K562 (cell line): ENCODE measurements at regions not wholly inside any gene's neighbourhood (a gene's known extent, or its start where the extent isn't known, plus 50 kb on each side); places are given as distances from the start of the nearest gene placed in this dataset.

Experiments used
- ATAC-seq: fragments of 200-7000 bp; cut with Tn5 transposase; 3 replicates; pipeline ENCODE4 v1.9.1; 2020; ENCODE audit warnings: moderate library complexity
- BruUV-seq: library from RNA; stranded (reverse); fragments of 400-500 nt; replicated peaks from 2 replicates; lab custom pipeline; 2021; lab: Mats Ljungman, UMichigan
- CTCF ChIA-PET: fragments of 300-600 bp; formaldehyde crosslinking; extraction: SDS; loops from one replicate; lab custom pipeline; 2021; ENCODE audit warnings: low intra/inter-chr PET ratio; lab: Yijun Ruan, JAX
- POLR2A ChIA-PET: fragments of 300-600, 350-650 bp; sonication (Branson Sonifier 250); formaldehyde crosslinking; extraction: SDS; loops from one replicate; lab custom pipeline; 2021; ENCODE audit warnings: antibody characterized with exemption, inconsistent platforms; lab: Yijun Ruan, JAX
- DNase-seq, 4 experiments: peaks; one replicate each; pipeline versions ENCODE4 v3.0.0 to v3.0.0-alpha.2; 2011 to 2018; ENCODE audit warnings: low spot score in 3 of 4, mixed read lengths in 3 of 4; ENCODE audit errors: extremely low read depth in 1 of 4
- FAIRE-seq: peaks from 2 replicates; lab custom pipeline; 2011; peaks lifted over from hg19 to GRCh38; lab: Jason Lieb, UNC
- H2AFZ ChIP-seq: 2 replicates; pipeline ENCODE4 v1.6.0; 2011; ENCODE audit warnings: low read depth, low read length, control low read depth, inconsistent platforms
- H3K27ac ChIP-seq: fragments of 200-600 bp; 3 replicates; pipeline ENCODE4 v1.8.0; 2011; ENCODE audit warnings: low read depth, mild to moderate bottlenecking, control low read depth, inconsistent platforms, low read length, moderate library complexity, mixed read lengths; ENCODE audit errors: extremely low read depth
- H3K27me3 ChIP-seq, 2 experiments: fragments of 300-600 bp in 1 of 2; 2 replicates in 1 of 2; 3 replicates in 1 of 2; pipeline versions ENCODE4 v1.6.0 to v1.8.0; 2011; ENCODE audit warnings: inconsistent platforms in 2 of 2, low read length in 2 of 2, mild to moderate bottlenecking in 1 of 2, mixed read lengths in 1 of 2, moderate library complexity in 1 of 2; ENCODE audit not compliant: control insufficient read depth in 2 of 2, insufficient read depth in 2 of 2
- H3K36me3 ChIP-seq: fragments of 300-600 bp; 3 replicates; pipeline ENCODE4 v1.8.0; 2011; ENCODE audit warnings: mild to moderate bottlenecking, low read length, inconsistent platforms; ENCODE audit not compliant: control insufficient read depth, insufficient read depth
- H3K4me1 ChIP-seq, 2 experiments: fragments of 200-600 bp in 1 of 2; replicated peaks in 1 of 2; 2 replicates in 1 of 2; 3 replicates in 1 of 2; pipeline versions ENCODE4 v1.5.1 to v1.8.0; 2011; ENCODE audit warnings: inconsistent platforms in 2 of 2, low read length in 2 of 2, mild to moderate bottlenecking in 1 of 2, mixed read lengths in 1 of 2, moderate library complexity in 1 of 2; ENCODE audit not compliant: control insufficient read depth in 2 of 2, insufficient read depth in 2 of 2
- H3K4me2 ChIP-seq: 2 replicates; pipeline ENCODE4 v1.6.1; 2011; ENCODE audit warnings: low read length, control low read depth, inconsistent platforms, mixed read lengths; ENCODE audit not compliant: insufficient read depth
- H3K4me3 ChIP-seq: fragments of 200-600 bp; sonication (generic), shearing (Covaris generic); 2 replicates; pipeline ENCODE4 v1.5.1; 2016; ENCODE audit warnings: control low read depth, inconsistent platforms
- H3K79me2 ChIP-seq: fragments of 200-600 bp; 3 replicates; pipeline ENCODE4 v1.8.0; 2011; ENCODE audit warnings: low read length, inconsistent platforms; ENCODE audit not compliant: control insufficient read depth, insufficient read depth
- H3K9ac ChIP-seq, 2 experiments: 2 replicates each; pipeline versions ENCODE4 v1.6.0 to v1.6.1; 2011; ENCODE audit warnings: low read depth in 2 of 2, low read length in 2 of 2, control low read depth in 1 of 2, inconsistent platforms in 1 of 2, mild to moderate bottlenecking in 1 of 2, mixed read lengths in 1 of 2; ENCODE audit not compliant: insufficient read depth in 1 of 2
- H3K9me1 ChIP-seq: one replicate; pipeline ENCODE4 v1.6.0; 2011; ENCODE audit warnings: inconsistent platforms, mild to moderate bottlenecking, low read length, moderate library complexity; ENCODE audit not compliant: control insufficient read depth, insufficient read depth
- H3K9me3 ChIP-seq: replicated peaks from 2 replicates; pipeline ENCODE4 v1.5.1; 2011; ENCODE audit warnings: low read depth, low read length, inconsistent platforms; ENCODE audit not compliant: control insufficient read depth, insufficient read depth
- H4K20me1 ChIP-seq: replicated peaks from 2 replicates; pipeline ENCODE4 v1.6.1; 2011; ENCODE audit warnings: low read length, inconsistent platforms, mixed read lengths; ENCODE audit not compliant: control insufficient read depth, insufficient read depth
- CBX8 ChIP-seq: fragments of 200-600 bp; sonication (generic); IDR thresholded peaks from 2 replicates; pipeline ENCODE4 v1.6.1; 2012; ENCODE audit warnings: borderline replicate concordance, mixed run types, low read depth, mild to moderate bottlenecking, moderate library complexity, mixed read lengths, low read length, control low read depth, inconsistent platforms; ENCODE audit not compliant: poor library complexity, severe bottlenecking; ENCODE audit errors: extremely low read depth
- EP400 ChIP-seq: fragments of 450-650 bp; IDR thresholded peaks from 2 replicates; pipeline ENCODE4 v1.6.1; 2017; ENCODE audit warnings: antibody characterized with exemption, mild to moderate bottlenecking, moderate library complexity
- GTF2A2 ChIP-seq: IDR thresholded peaks from 2 replicates; pipeline ENCODE4 v1.6.1; 2016; ENCODE audit warnings: mild to moderate bottlenecking, missing genetic modification characterization, missing compliant biosample characterization
- HDAC1 ChIP-seq, 2 experiments: fragments of 450-650 bp; IDR thresholded peaks; 2 replicates each; pipeline ENCODE4 v1.6.1; 2016 to 2017; ENCODE audit warnings: inconsistent platforms in 1 of 2, mild to moderate bottlenecking in 1 of 2, moderate library complexity in 1 of 2
- MAFF ChIP-seq: IDR thresholded peaks from 2 replicates; pipeline ENCODE4 v1.6.1; 2012; ENCODE audit warnings: low read length, improper control_type of control experiment
- RFX1 ChIP-seq: fragments of 450-650 bp; IDR thresholded peaks from 2 replicates; pipeline ENCODE4 v1.6.1; 2016; ENCODE audit warnings: mild to moderate bottlenecking, moderate library complexity
- SIRT6 ChIP-seq: IDR thresholded peaks from one replicate; pipeline ENCODE4 v1.6.1; 2012; ENCODE audit warnings: low read depth, mild to moderate bottlenecking, control low read depth, inconsistent platforms, low read length, moderate library complexity
- TFAM ChIP-seq: fragments of 250-450 bp; sonication (Bioruptor Pico); conservative IDR thresholded peaks from 2 replicates; pipeline ENCODE4 v1.5.0; 2021; ENCODE audit warnings: mild to moderate bottlenecking, moderate library complexity
- THAP7 ChIP-seq: fragments of 250-450 bp; sonication (Bioruptor Pico); IDR thresholded peaks from 2 replicates; pipeline ENCODE4 v1.5.0; 2021
- U2AF2 ChIP-seq: fragments of 200-400 bp; formaldehyde crosslinking; optimal IDR thresholded peaks from 2 replicates; pipeline ENCODE3; 2017; ENCODE audit warnings: low read depth, mild to moderate bottlenecking, low read length
- XRCC3 ChIP-seq: fragments of 450-650 bp; IDR thresholded peaks from 2 replicates; pipeline ENCODE4 v1.6.1; 2017; ENCODE audit warnings: mild to moderate bottlenecking, moderate library complexity
- ZBED1 ChIP-seq: IDR thresholded peaks from 2 replicates; pipeline ENCODE4 v1.6.1; 2014
- ZKSCAN8 ChIP-seq: fragments of 200-800 bp; sonication (Bioruptor generic); IDR thresholded peaks from 2 replicates; pipeline ENCODE4 v1.6.1; 2016; ENCODE audit warnings: missing genetic modification characterization, missing compliant biosample characterization
- WGBS: fragments of 100-300 bp; shearing (Covaris generic); methylation state at CpG from one replicate; pipeline ENCODE4 v1.1.6; 2016; ENCODE audit warnings: low coverage, mixed read lengths; ENCODE audit not compliant: insufficient coverage; ENCODE audit errors: missing lambda C conversion rate; 5-methylcytosine and 5-hydroxymethylcytosine counted together
- in situ Hi-C: fragments of 300-500 bp; cut with MboI; formaldehyde crosslinking; loops from 4 replicates; pipeline ENCODE4 v1.15.0; 2018; ENCODE audit warnings: inconsistent platforms, mixed read lengths
- intact Hi-C: fragments of 100-400 bp; cut with micrococcal nuclease; formaldehyde crosslinking; loops from 2 replicates; pipeline ENCODE4 v1.14.2; 2022

GRCh38 chr3:107925851-107926250, 165.0 kb downstream of the CD47 start:
- no peak for DNase-seq
- ATAC-seq: no peak
- in situ Hi-C loops: no loop called here
- Histone ChIP-seq H3K79me2 (no peaks in the 10 kb centered on the region), H3K9me1 (no peaks in the 10 kb centered on the region), H2AFZ (no peak overlapping the region), H3K4me3 (no peak overlapping the region), H3K4me1 (peaks cover 0 to 6% of the 10 kb centered on the region in 2 experiments; a peak in 2 of 5 replicates), H3K27me3 (peaks cover 0 to 10% of the 10 kb centered on the region in 2 experiments; a peak in 2 of 5 replicates), H4K20me1 (no peaks in the 10 kb centered on the region), H3K9ac (no peak overlapping the region), H3K9me3 (no peaks in the 10 kb centered on the region), H3K27ac (no peak overlapping the region), H3K4me2 (no peak overlapping the region), H3K36me3 (no peaks in the 10 kb centered on the region)
- TF ChIP-seq CBX8 (no peak), GTF2A2 (tag) (no peak), TFAM (CRISPR knock-in tag) (no peak), EP400 (no peak), U2AF2 (no peak), ZBED1 (no peak), RFX1 (no peak), HDAC1 (IDR thresholded peaks at IDR 0.05) (no peak), MAFF (no peak), XRCC3 (no peak), THAP7 (CRISPR knock-in tag) (no peak), ZKSCAN8 (no peak), SIRT6 (no peak)
- 0% methylated on average over 5 of the region's 5 CpGs for WGBS
- CTCF ChIA-PET: no interaction called here
- BruUV-seq: no TSS peak
- intact Hi-C loops: loop anchor here (5.0 kb wide), 1 partner anchor 689 kb away; no protein-coding TSS in a partner anchor
- POLR2A ChIA-PET: interaction anchor here (0.6 kb wide), 1 partner anchor 222 kb away, joined by 3 read pairs; no protein-coding TSS in a partner anchor
- FAIRE-seq: no peak
